ENCODE measurements at regions not wholly inside any gene's neighbourhood (a gene's known extent, or its start where the extent isn't known, plus 50 kb on each side); places are given as distances from the start of the nearest gene placed in this dataset.

DNA sequence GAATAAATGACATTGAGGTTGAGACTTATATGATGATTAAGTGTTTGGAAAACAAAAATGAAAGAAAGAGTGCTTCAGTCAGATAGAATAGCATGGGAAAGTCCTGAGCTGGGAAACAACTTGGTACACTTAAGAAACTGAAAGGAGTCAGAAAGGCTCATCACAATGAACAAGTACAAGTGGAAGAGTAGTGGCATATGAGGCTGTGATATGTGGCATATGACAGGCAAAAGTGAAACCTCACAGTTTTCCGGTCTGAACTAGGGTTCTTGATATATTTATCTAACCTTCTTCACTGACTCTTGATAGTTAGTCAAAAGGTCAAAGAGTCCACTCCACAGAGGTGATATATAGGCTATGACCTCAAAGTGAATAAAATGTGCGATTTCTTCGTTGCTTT, 537.1 kb upstream of the CXorf51A start:
- TF ChIP-seq POLR2A (IDR thresholded peaks at IDR 0.05) = no peak
- TF ChIP-seq, protein P1, sequence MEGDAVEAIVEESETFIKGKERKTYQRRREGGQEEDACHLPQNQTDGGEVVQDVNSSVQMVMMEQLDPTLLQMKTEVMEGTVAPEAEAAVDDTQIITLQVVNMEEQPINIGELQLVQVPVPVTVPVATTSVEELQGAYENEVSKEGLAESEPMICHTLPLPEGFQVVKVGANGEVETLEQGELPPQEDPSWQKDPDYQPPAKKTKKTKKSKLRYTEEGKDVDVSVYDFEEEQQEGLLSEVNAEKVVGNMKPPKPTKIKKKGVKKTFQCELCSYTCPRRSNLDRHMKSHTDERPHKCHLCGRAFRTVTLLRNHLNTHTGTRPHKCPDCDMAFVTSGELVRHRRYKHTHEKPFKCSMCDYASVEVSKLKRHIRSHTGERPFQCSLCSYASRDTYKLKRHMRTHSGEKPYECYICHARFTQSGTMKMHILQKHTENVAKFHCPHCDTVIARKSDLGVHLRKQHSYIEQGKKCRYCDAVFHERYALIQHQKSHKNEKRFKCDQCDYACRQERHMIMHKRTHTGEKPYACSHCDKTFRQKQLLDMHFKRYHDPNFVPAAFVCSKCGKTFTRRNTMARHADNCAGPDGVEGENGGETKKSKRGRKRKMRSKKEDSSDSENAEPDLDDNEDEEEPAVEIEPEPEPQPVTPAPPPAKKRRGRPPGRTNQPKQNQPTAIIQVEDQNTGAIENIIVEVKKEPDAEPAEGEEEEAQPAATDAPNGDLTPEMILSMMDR (IDR thresholded peaks at IDR 0.05) = no peak
